COLO829 (cell line): ENCODE measurements at regions not wholly inside any gene's neighbourhood (a gene's known extent, or its start where the extent isn't known, plus 50 kb on each side); places are given as distances from the start of the nearest gene placed in this dataset.
A peak's percentile ranks its signal among the peaks of the same experiment; 100 is the strongest.
"Not testable (repeated sequence)": the region's sequence is repeated elsewhere in the genome, so short reads cannot be mapped to it uniquely, and the experiment has no call there.

ENCODE experiments used
- DNase-seq: peaks from one replicate; pipeline ENCODE4 v3.0.0; 2012; ENCODE audit warnings: low spot score

GRCh38 chr4:189665712-189666305 lies 274.9 kb upstream of the FRG1 start:
- not testable (repeated sequence) for DNase-seq

GRCh38 chr4:189667386-189667785 lies 273.3 kb upstream of the FRG1 start:
- not testable (repeated sequence) for DNase-seq

GRCh38 chr4:189697675-189698245 lies 242.9 kb upstream of the FRG1 start:
- DNase-seq = not testable (repeated sequence)

- not testable (repeated sequence) for DNase-seq
These were observed 237.7 kb upstream of the FRG1 start for GRCh38 chr4:189703000-189703399.

GRCh38 chr4:189706821-189707220 lies 233.9 kb upstream of the FRG1 start:
- DNase-seq = not testable (repeated sequence)

- not testable (repeated sequence) for DNase-seq
These were observed 233.4 kb upstream of the FRG1 start for GRCh38 chr4:189707227-189707626.

GRCh38 chr4:189711956-189712355 lies 228.7 kb upstream of the FRG1 start:
- not testable (repeated sequence) for DNase-seq

- not testable (repeated sequence) for DNase-seq
These were observed 219.4 kb upstream of the FRG1 start for GRCh38 chr4:189721016-189721993.

- peak; percentile 54 for DNase-seq
These were observed 218.2 kb upstream of the FRG1 start for GRCh38 chr4:189722324-189723003.

GRCh38 chr4:189727982-189728638 lies 212.6 kb upstream of the FRG1 start:
- not testable (repeated sequence) for DNase-seq

GRCh38 chr4:189731989-189732388 lies 208.7 kb upstream of the FRG1 start:
- DNase-seq = not testable (repeated sequence)

- not testable (repeated sequence) for DNase-seq
These were observed 207.2 kb upstream of the FRG1 start for GRCh38 chr4:189733507-189733906.

- DNase-seq = peak; percentile 37
These were observed 205.9 kb upstream of the FRG1 start for GRCh38 chr4:189734648-189735267.

GRCh38 chr4:189736656-189737055 lies 204.0 kb upstream of the FRG1 start:
- DNase-seq = not testable (repeated sequence)

GRCh38 chr4:189740118-189740517 lies 200.6 kb upstream of the FRG1 start:
- DNase-seq = not testable (repeated sequence)

- DNase-seq = no peak
These were observed 199.8 kb upstream of the FRG1 start for GRCh38 chr4:189740873-189741272.

GRCh38 chr4:189753092-189753491 lies 187.6 kb upstream of the FRG1 start:
- not testable (repeated sequence) for DNase-seq

- DNase-seq = no peak
These were observed 177.1 kb upstream of the FRG1 start for GRCh38 chr4:189763583-189763982.

GRCh38 chr4:189765301-189765700 lies 175.4 kb upstream of the FRG1 start:
- no peak for DNase-seq

- no peak for DNase-seq
These were observed 174.9 kb upstream of the FRG1 start for GRCh38 chr4:189765736-189766135.

GRCh38 chr4:189767941-189768340 lies 172.7 kb upstream of the FRG1 start:
- no peak for DNase-seq
